HEK293 (cell line): ENCODE measurements at regions not wholly inside any gene's neighbourhood (a gene's known extent, or its start where the extent isn't known, plus 50 kb on each side); places are given as distances from the start of the nearest gene placed in this dataset.

Experiments used
- CTCF ChIA-PET: fragments of 350-600 bp; formaldehyde crosslinking; extraction: SDS; loops from one replicate; lab custom pipeline; 2021; ENCODE audit warnings: antibody characterized with exemption; lab: Yijun Ruan, JAX
- POLR2A ChIA-PET: fragments of 300-600 bp; formaldehyde crosslinking; extraction: SDS; loops from one replicate; lab custom pipeline; 2020; ENCODE audit warnings: antibody characterized with exemption, inconsistent platforms; lab: Yijun Ruan, JAX
- H3K27ac ChIP-seq: fragments of 200-500 bp; sonication (Bioruptor generic); 2 replicates; pipeline ENCODE4 v1.5.1; 2014; ENCODE audit warnings: low read depth, low read length, control low read depth, inconsistent platforms; ENCODE audit errors: extremely low read depth
- H3K36me3 ChIP-seq, 2 experiments: fragments of 200-500 bp in 1 of 2; sonication (Bioruptor generic) in 1 of 2; 1 replicate in 1 of 2; 2 replicates in 1 of 2; pipeline ENCODE4 v1.5.1; 2014 to 2017; ENCODE audit warnings: inconsistent platforms in 2 of 2, low read length in 2 of 2; ENCODE audit not compliant: control insufficient read depth in 2 of 2, insufficient read depth in 1 of 2
- H3K4me1 ChIP-seq: fragments of 200-500 bp; sonication (Bioruptor generic); 2 replicates; pipeline ENCODE4 v1.5.1; 2014; ENCODE audit warnings: mild to moderate bottlenecking, low read length, inconsistent platforms; ENCODE audit not compliant: control insufficient read depth, insufficient read depth
- H3K4me3 ChIP-seq: 2 replicates; pipeline ENCODE4 v1.5.1; 2011; ENCODE audit warnings: low read depth, mild to moderate bottlenecking, control low read depth, low read length, moderate library complexity
- H3K9me3 ChIP-seq: fragments of 200-500 bp; sonication (Bioruptor generic); 2 replicates; pipeline ENCODE4 v1.5.1; 2014; ENCODE audit warnings: low read depth, low read length, inconsistent platforms; ENCODE audit not compliant: control insufficient read depth, insufficient read depth
- AEBP2 ChIP-seq: fragments of 450-650 bp; formaldehyde crosslinking; IDR thresholded peaks from 2 replicates; pipeline ENCODE4 v1.5.1; 2016; ENCODE audit warnings: missing biosample characterization, missing genetic modification characterization, borderline replicate concordance
- GLIS2 ChIP-seq: fragments of 450-650 bp; formaldehyde crosslinking; IDR thresholded peaks from 2 replicates; pipeline ENCODE4 v1.5.1; 2016; ENCODE audit warnings: missing biosample characterization, missing genetic modification characterization
- KLF10 ChIP-seq: fragments of 450-650 bp; IDR thresholded peaks from 2 replicates; pipeline ENCODE4 v1.5.1; 2018; ENCODE audit warnings: missing biosample characterization, mild to moderate bottlenecking, missing genetic modification characterization
- PRDM6 ChIP-seq: fragments of 450-650 bp; formaldehyde crosslinking; IDR thresholded peaks from 2 replicates; pipeline ENCODE4 v1.5.1; 2017; ENCODE audit warnings: missing biosample characterization, missing genetic modification characterization
- SCRT1 ChIP-seq: fragments of 450-650 bp; formaldehyde crosslinking; IDR thresholded peaks from 2 replicates; pipeline ENCODE4 v1.5.1; 2016; ENCODE audit warnings: missing biosample characterization, missing genetic modification characterization, borderline replicate concordance
- TRIM28 ChIP-seq: IDR thresholded peaks from 2 replicates; pipeline ENCODE4 v1.6.1; 2011; ENCODE audit warnings: low read length, control low read depth, borderline replicate concordance
- ZNF133 ChIP-seq: fragments of 450-650 bp; formaldehyde crosslinking; IDR thresholded peaks from 2 replicates; pipeline ENCODE4 v1.5.1; 2016; ENCODE audit warnings: missing biosample characterization, missing genetic modification characterization
- ZNF157 ChIP-seq: fragments of 450-650 bp; formaldehyde crosslinking; IDR thresholded peaks from 2 replicates; pipeline ENCODE4 v1.5.1; 2016; ENCODE audit warnings: missing biosample characterization, missing genetic modification characterization
- ZNF2 ChIP-seq: fragments of 450-650 bp; formaldehyde crosslinking; IDR thresholded peaks from 2 replicates; pipeline ENCODE4 v1.5.1; 2016; ENCODE audit warnings: missing biosample characterization, missing genetic modification characterization
- ZNF24 ChIP-seq: fragments of 450-650 bp; formaldehyde crosslinking; IDR thresholded peaks from 2 replicates; pipeline ENCODE4 v1.5.1; 2016; ENCODE audit warnings: missing biosample characterization, missing genetic modification characterization
- ZNF266 ChIP-seq: fragments of 450-650 bp; formaldehyde crosslinking; IDR thresholded peaks from 2 replicates; pipeline ENCODE4 v1.5.1; 2016; ENCODE audit warnings: missing biosample characterization, missing genetic modification characterization, low read depth
- ZNF311 ChIP-seq: fragments of 450-650 bp; formaldehyde crosslinking; IDR thresholded peaks from 2 replicates; pipeline ENCODE4 v1.5.1; 2017; ENCODE audit warnings: missing biosample characterization, missing genetic modification characterization, borderline replicate concordance
- ZNF555 ChIP-seq: fragments of 450-650 bp; formaldehyde crosslinking; conservative IDR thresholded peaks from 2 replicates; pipeline ENCODE4 v1.5.1; 2017; ENCODE audit warnings: missing biosample characterization, mild to moderate bottlenecking, missing genetic modification characterization, inconsistent platforms
- ZNF629 ChIP-seq: fragments of 450-650 bp; formaldehyde crosslinking; IDR thresholded peaks from 2 replicates; pipeline ENCODE4 v1.5.1; 2017; ENCODE audit warnings: missing biosample characterization, missing genetic modification characterization
- ZNF692 ChIP-seq: fragments of 450-650 bp; formaldehyde crosslinking; IDR thresholded peaks from 2 replicates; pipeline ENCODE4 v1.5.1; 2016; ENCODE audit warnings: missing biosample characterization, missing genetic modification characterization
- ZNF792 ChIP-seq: fragments of 450-650 bp; formaldehyde crosslinking; IDR thresholded peaks from 2 replicates; pipeline ENCODE4 v1.5.1; 2016; ENCODE audit warnings: missing biosample characterization, missing genetic modification characterization
- ZSCAN4 ChIP-seq: fragments of 450-650 bp; formaldehyde crosslinking; IDR thresholded peaks from 2 replicates; pipeline ENCODE4 v1.5.1; 2017; ENCODE audit warnings: missing biosample characterization, missing genetic modification characterization

GRCh38 chr6:139894271-139894670 lies 519.8 kb upstream of the CITED2 start:
- Histone ChIP-seq H3K9me3 (no peaks in the 10 kb centered on the region), H3K4me1 (no peaks in the 10 kb centered on the region), H3K4me3 (no peak overlapping the region), H3K27ac (no peak overlapping the region), H3K36me3 (no peaks in the 10 kb centered on the region)
- POLR2A ChIA-PET = no interaction called here
- TF ChIP-seq ZNF692 (tag by site-specific recombination) (no peak), ZNF792 (tag by site-specific recombination) (no peak), ZNF2 (tag by site-specific recombination) (no peak), ZNF24 (tag by site-specific recombination) (no peak), ZNF555 (tag by site-specific recombination) (no peak), ZNF311 (tag by site-specific recombination) (no peak), ZSCAN4 (tag by site-specific recombination) (no peak), PRDM6 (tag by site-specific recombination) (no peak)
- CTCF ChIA-PET = interaction anchor here (0.6 to 1.3 kb wide), 3 partner anchors 13 to 151 kb away, joined by 3 to 7 read pairs (median 3); no protein-coding TSS in a partner anchor

GRCh38 chr6:139891471-139891870 lies 517.0 kb upstream of the CITED2 start:
- no peak overlapping the region for H3K4me3 ChIP-seq
- no peak for TF ChIP-seq SCRT1 (tag by site-specific recombination)
- TF ChIP-seq ZNF266 (tag by site-specific recombination) = no peak
- TF ChIP-seq TRIM28 = no peak
- no peak for TF ChIP-seq ZNF629 (tag by site-specific recombination)
- TF ChIP-seq ZNF133 = no peak
- TF ChIP-seq AEBP2 (tag by site-specific recombination) = no peak
- no peak for TF ChIP-seq GLIS2 (tag by site-specific recombination)
- TF ChIP-seq KLF10 = no peak
- TF ChIP-seq ZNF157 (tag by site-specific recombination) = no peak
- TF ChIP-seq, all 188 proteins: peak for 0
- no peaks in the 10 kb centered on the region for H3K36me3 ChIP-seq
- no peak overlapping the region for H3K27ac ChIP-seq
- ChIA-PET CTCF (interaction anchor here (0.5 to 1.0 kb wide), 3 partner anchors 9 to 514 kb away, joined by 3 to 4 read pairs (median 3); no protein-coding TSS in a partner anchor), POLR2A (no interaction called here)
- no peaks in the 10 kb centered on the region for H3K4me1 ChIP-seq
- no peaks in the 10 kb centered on the region for H3K9me3 ChIP-seq
